ENCODE measurements at regions not wholly inside any gene's neighbourhood (a gene's known extent, or its start where the extent isn't known, plus 50 kb on each side); places are given as distances from the start of the nearest gene placed in this dataset.

- TF ChIP-seq CTCF (IDR thresholded peaks at IDR 0.05; ENCODE audit: poor library complexity) (no peak), EZH2phosphoT487 (IDR thresholded peaks at IDR 0.05; ENCODE audit: low read depth, severe bottlenecking, unreplicated experiment) (no peak)
Observed at GRCh38 chr2:129798626-129799025, 180.8 kb upstream of the RAB6C start.
